ENCODE measurements at regions not wholly inside any gene's neighbourhood (a gene's known extent, or its start where the extent isn't known, plus 50 kb on each side); places are given as distances from the start of the nearest gene placed in this dataset.
"Not testable (repeated sequence)": the region's sequence is repeated elsewhere in the genome, so short reads cannot be mapped to it uniquely, and the experiment has no call there.

GRCh38 chr7:145784809-145785780 lies 331.5 kb upstream of the CNTNAP2 start:
- no peak for DNase-seq

GRCh38 chr7:145781388-145781787 lies 335.2 kb upstream of the CNTNAP2 start:
- DNase-seq: not testable (repeated sequence)

GRCh38 chr7:145779140-145779539 lies 337.5 kb upstream of the CNTNAP2 start:
- no peak for DNase-seq

GRCh38 chr7:145774777-145775176 lies 341.8 kb upstream of the CNTNAP2 start:
- no peak for DNase-seq

GRCh38 chr7:145753004-145753403 lies 363.6 kb upstream of the CNTNAP2 start:
- no peak for DNase-seq

- no peak for DNase-seq
These were observed 379.0 kb upstream of the CNTNAP2 start for GRCh38 chr7:145737617-145738016.

GRCh38 chr7:145735061-145735460 lies 381.5 kb upstream of the CNTNAP2 start:
- DNase-seq: no peak

GRCh38 chr7:145732521-145732920 lies 384.1 kb upstream of the CNTNAP2 start:
- peak; percentile 39 for DNase-seq

- no peak for DNase-seq
These were observed 386.9 kb upstream of the CNTNAP2 start for GRCh38 chr7:145729691-145730090.

- DNase-seq: no peak
These were observed 398.5 kb upstream of the CNTNAP2 start for GRCh38 chr7:145718129-145718528.

GRCh38 chr7:145700488-145700887 lies 416.1 kb upstream of the CNTNAP2 start:
- no peak for DNase-seq

- no peak for DNase-seq
These were observed 417.9 kb upstream of the CNTNAP2 start for GRCh38 chr7:145698526-145699262.

GRCh38 chr7:145697412-145698107 lies 419.0 kb upstream of the CNTNAP2 start:
- DNase-seq: not testable (repeated sequence)

GRCh38 chr7:145696071-145696470 lies 420.5 kb upstream of the CNTNAP2 start:
- DNase-seq: no peak

GRCh38 chr7:145692237-145692950 lies 424.2 kb upstream of the CNTNAP2 start:
- DNase-seq: no peak

GRCh38 chr7:145691377-145691914 lies 425.2 kb upstream of the CNTNAP2 start:
- no peak for DNase-seq

GRCh38 chr7:145681646-145682045 lies 435.0 kb upstream of the CNTNAP2 start:
- DNase-seq: no peak

GRCh38 chr7:145681159-145681558 lies 435.4 kb upstream of the CNTNAP2 start:
- no peak for DNase-seq

GRCh38 chr7:145665499-145666258 lies 450.9 kb upstream of the CNTNAP2 start:
- no peak for DNase-seq

- DNase-seq: no peak
These were observed 460.9 kb upstream of the CNTNAP2 start for GRCh38 chr7:145655666-145656065.

GRCh38 chr7:145645135-145645515 lies 471.5 kb upstream of the CNTNAP2 start:
- DNase-seq: no peak

Data from NCI-H1105 (cell line).